ENCODE measurements at regions not wholly inside any gene's neighbourhood (a gene's known extent, or its start where the extent isn't known, plus 50 kb on each side); places are given as distances from the start of the nearest gene placed in this dataset.
A peak's percentile ranks its signal among the peaks of the same experiment; 100 is the strongest.
"Not testable (repeated sequence)": the region's sequence is repeated elsewhere in the genome, so short reads cannot be mapped to it uniquely, and the experiment has no call there.

DNA sequence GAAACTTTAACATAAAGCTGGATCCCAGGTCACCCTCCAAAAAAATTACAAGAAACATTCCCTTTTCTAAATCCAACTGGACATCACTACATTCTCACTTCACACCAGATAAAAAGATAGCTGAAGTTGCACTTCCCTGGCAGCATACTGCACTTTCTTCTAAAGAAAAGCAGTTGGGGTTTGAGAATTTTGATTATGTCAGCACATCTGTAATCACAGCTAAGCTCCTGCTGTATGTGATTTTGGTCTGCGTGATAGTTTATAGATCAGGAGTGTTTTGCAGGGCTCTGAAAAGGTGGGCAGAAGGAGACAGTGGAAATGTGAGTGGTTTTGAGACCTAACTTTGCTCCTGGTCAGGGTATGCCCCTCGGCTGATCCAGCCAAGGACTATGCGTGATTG is 199.1 kb upstream of the AKR1E2 start:
- POLR2A ChIA-PET = no interaction called here
- Mint-ChIP-seq H3K4me1 (no peaks in the 10 kb centered on the region), H3K27ac (peak overlapping the region in 1 of 10 donors; percentile 11), H3K4me3 (no peak overlapping the region), H3K9me3 (peaks cover 2 to 14% (median 4%) of the 10 kb centered on the region in 9 donors), H3K36me3 (no peaks in the 10 kb centered on the region), H3K27me3 (peaks cover 1 to 21% (median 2%) of the 10 kb centered on the region in 5 donors)
- DNase-seq = no peak
- no peak for ATAC-seq

DNA sequence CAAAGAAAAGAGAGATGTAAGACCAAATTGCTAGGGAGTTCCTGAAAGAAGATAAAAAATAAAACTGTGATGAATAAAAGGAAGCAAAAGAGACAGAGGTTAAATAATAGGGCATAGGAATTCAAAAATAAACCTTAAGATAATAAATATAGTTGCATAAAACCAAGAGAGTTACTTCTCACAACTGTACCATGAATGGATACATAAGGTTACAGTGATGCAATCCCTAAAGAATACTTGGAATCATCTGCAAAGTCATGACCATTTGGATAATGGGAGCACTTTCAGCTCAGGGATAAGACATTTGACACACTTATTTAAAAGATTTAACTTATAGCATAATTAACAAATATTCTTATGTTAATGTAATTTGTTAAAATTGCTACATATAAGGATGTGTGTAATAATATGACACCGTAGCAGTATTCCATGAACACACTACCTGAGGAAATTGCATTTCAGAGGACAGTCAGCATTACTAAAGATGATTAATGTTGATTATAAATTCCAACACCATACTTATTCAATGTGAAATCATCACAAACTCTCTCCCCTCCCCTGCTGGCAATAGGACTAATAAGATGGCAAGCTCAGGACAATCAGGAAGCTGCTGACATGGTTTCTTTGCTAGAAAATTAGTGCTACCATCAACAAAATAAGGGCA is 202.1 kb upstream of the AKR1E2 start:
- H3K4me1 Mint-ChIP-seq = no peaks in the 10 kb centered on the region
- POLR2A ChIA-PET = no interaction called here
- H3K4me3 Mint-ChIP-seq = no peak overlapping the region
- peaks cover 2 to 14% (median 4%) of the 10 kb centered on the region in 9 donors for H3K9me3 Mint-ChIP-seq
- H3K27me3 Mint-ChIP-seq = peaks cover 0 to 21% (median 11%) of the 10 kb centered on the region in 5 donors
- no peak overlapping the region for H3K27ac Mint-ChIP-seq
- ATAC-seq (no peak), DNase-seq (no peak)
- no peaks in the 10 kb centered on the region for H3K36me3 Mint-ChIP-seq

DNA sequence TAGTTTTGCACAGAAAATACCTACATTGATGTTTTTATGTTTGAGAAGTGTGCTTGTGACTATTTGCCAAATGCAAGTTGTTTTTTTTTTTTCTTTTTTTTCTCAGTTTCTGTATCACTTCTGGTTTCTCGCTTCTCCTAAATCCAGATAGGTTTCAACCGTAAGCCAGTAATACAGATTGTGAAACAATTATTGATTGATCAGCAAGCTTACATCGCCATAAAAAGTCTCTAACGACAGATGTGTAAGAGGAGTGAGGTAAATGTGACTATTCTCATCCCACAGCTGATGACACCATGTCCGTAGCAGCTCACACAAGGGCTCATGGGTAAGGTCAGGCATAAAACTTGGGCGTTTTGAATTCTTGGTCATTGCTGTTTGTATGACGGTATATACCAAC is 202.8 kb upstream of the AKR1E2 start:
- Mint-ChIP-seq H3K9me3 (peaks cover 2 to 14% (median 4%) of the 10 kb centered on the region in 9 donors), H3K27ac (no peak overlapping the region), H3K36me3 (no peaks in the 10 kb centered on the region), H3K27me3 (peaks cover 0 to 21% (median 11%) of the 10 kb centered on the region in 5 donors), H3K4me3 (no peak overlapping the region), H3K4me1 (no peaks in the 10 kb centered on the region)
- POLR2A ChIA-PET = no interaction called here
- no peak for ATAC-seq
- DNase-seq = no peak

DNA sequence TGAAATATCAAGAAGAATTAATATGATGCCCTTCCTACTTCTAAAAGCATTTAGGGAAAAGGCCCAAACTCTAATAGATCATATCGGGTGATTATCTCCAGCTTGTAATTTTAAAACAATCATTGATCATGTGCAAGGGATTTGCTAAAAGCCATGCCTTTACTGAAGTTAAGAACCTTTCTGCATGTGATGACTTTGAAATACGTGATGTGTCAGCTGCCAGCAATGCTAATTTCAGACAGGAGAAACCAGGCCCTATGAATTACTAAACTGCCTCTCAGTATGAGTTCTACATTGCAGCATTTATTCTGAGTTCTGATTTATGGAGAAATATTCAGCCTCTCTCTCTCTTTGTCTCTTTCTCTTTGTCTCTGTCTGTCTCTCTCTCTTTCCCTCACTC is 203.6 kb upstream of the AKR1E2 start:
- Mint-ChIP-seq H3K4me1 (no peaks in the 10 kb centered on the region), H3K9me3 (peaks cover 0 to 11% (median 4%) of the 10 kb centered on the region in 9 donors), H3K27me3 (peaks cover 1 to 28% (median 13%) of the 10 kb centered on the region in 5 donors), H3K27ac (no peak overlapping the region), H3K36me3 (peaks cover 0 to 4% (median 0%) of the 10 kb centered on the region in 3 donors), H3K4me3 (no peak overlapping the region)
- ATAC-seq (no peak), DNase-seq (no peak)
- POLR2A ChIA-PET = no interaction called here

DNA sequence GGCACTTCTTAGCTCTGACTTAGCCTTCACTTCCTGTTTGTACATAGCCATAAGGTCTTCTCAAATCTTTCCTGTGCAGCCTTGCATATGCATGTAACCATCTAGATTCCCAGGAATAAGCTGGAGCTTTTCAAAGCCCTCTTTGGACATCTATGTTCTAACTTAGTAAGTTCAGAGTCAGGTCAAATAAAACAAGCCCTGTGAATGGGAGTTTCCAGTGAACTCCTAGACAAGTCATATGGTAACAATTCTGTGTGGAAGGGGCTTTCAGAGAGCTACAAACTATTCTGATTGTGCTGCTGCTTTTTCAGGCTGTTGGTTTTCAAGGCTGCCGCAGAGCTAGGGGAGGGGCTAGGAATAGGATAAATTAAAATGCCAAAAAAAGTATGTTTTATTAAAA is 208.4 kb upstream of the AKR1E2 start:
- Mint-ChIP-seq H3K27me3 (peaks cover 4 to 31% (median 11%) of the 10 kb centered on the region in 5 donors), H3K27ac (no peak overlapping the region), H3K4me3 (no peak overlapping the region), H3K36me3 (peaks cover 0 to 25% (median 7%) of the 10 kb centered on the region in 3 donors), H3K9me3 (peaks cover 3 to 31% (median 13%) of the 10 kb centered on the region in 9 donors), H3K4me1 (no peaks in the 10 kb centered on the region)
- no peak for ATAC-seq
- POLR2A ChIA-PET = no interaction called here
- DNase-seq = no peak

DNA sequence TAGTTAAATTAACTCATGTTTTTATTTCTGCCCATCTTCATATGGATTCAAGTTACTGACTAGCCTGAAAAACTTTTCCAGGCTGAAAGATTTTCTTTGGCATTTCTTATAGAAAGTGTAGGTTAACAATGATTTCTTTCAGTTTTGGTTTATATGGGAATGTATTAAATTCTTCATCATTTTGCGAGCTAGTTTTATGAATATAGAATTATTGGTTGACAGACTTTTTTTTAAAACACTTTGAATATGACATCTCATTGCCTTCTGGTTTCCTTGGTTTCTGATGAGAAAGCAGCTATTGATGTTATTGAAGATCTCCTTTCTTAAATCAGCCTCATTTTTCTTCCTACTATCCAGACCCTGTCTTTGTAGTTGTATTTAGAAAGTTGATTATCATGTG is 211.0 kb upstream of the AKR1E2 start:
- DNase-seq (no peak), ATAC-seq (no peak)
- no peak overlapping the region for H3K27ac Mint-ChIP-seq
- POLR2A ChIA-PET = no interaction called here
- H3K4me3 Mint-ChIP-seq = no peak overlapping the region
- H3K4me1 Mint-ChIP-seq = no peaks in the 10 kb centered on the region
- H3K36me3 Mint-ChIP-seq = peaks cover 0 to 25% (median 7%) of the 10 kb centered on the region in 3 donors
- peaks cover 3 to 31% (median 13%) of the 10 kb centered on the region in 9 donors for H3K9me3 Mint-ChIP-seq
- peaks cover 3 to 16% (median 11%) of the 10 kb centered on the region in 5 donors for H3K27me3 Mint-ChIP-seq

DNA sequence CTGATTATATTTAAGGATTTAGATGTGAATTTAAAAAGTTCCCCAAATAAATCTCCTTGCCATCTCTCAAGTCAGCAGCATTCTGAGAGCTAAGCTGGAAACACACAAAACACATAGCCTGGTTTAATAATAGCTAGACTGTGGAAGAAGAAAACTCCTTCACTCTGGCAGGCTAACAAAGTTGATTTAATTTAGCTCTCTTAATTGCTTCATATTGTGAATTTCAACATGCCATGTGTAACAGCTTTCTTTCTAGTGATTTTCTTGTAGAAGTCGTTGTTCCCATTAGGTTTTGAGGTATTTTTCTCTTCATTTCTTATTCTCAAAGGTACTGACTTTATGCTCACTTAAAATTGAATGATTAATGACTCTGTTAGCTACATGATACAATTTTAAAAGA is 216.8 kb upstream of the AKR1E2 start:
- no peaks in the 10 kb centered on the region for H3K36me3 Mint-ChIP-seq
- H3K9me3 Mint-ChIP-seq = peaks cover 0 to 4% (median 0%) of the 10 kb centered on the region in 9 donors
- no peak for ATAC-seq
- POLR2A ChIA-PET = no interaction called here
- no peak overlapping the region for H3K4me3 Mint-ChIP-seq
- H3K27ac Mint-ChIP-seq = no peak overlapping the region
- peaks cover 0 to 6% (median 1%) of the 10 kb centered on the region in 5 donors for H3K27me3 Mint-ChIP-seq
- DNase-seq = no peak
- H3K4me1 Mint-ChIP-seq = no peaks in the 10 kb centered on the region

DNA sequence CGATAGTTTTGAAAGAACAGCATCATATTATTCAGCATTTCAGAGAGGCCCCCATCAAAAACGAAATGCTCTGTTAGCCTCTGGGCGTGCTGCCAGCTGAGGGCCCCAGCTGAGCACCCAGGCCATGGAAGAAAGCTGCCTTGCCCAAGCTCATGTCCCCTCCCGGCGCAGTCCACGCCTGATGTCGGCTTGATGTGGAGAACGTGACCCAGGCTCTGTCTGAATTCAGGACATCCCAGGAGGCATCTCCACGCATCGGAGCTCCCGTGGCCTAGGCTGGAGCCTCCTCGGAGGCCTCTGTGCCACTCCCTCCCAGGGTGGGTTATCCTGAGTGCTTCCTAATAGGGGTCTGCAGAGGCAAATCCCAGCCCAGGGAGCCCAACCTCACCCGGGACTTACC is 218.3 kb upstream of the AKR1E2 start:
- Mint-ChIP-seq H3K4me3 (no peak overlapping the region), H3K36me3 (no peaks in the 10 kb centered on the region), H3K9me3 (no peaks in the 10 kb centered on the region), H3K27me3 (peaks cover 0 to 4% (median 0%) of the 10 kb centered on the region in 5 donors), H3K4me1 (no peaks in the 10 kb centered on the region), H3K27ac (peak overlapping the region in 1 of 10 donors; percentile 71)
- POLR2A ChIA-PET = no interaction called here
- no peak for ATAC-seq
- no peak for DNase-seq

DNA sequence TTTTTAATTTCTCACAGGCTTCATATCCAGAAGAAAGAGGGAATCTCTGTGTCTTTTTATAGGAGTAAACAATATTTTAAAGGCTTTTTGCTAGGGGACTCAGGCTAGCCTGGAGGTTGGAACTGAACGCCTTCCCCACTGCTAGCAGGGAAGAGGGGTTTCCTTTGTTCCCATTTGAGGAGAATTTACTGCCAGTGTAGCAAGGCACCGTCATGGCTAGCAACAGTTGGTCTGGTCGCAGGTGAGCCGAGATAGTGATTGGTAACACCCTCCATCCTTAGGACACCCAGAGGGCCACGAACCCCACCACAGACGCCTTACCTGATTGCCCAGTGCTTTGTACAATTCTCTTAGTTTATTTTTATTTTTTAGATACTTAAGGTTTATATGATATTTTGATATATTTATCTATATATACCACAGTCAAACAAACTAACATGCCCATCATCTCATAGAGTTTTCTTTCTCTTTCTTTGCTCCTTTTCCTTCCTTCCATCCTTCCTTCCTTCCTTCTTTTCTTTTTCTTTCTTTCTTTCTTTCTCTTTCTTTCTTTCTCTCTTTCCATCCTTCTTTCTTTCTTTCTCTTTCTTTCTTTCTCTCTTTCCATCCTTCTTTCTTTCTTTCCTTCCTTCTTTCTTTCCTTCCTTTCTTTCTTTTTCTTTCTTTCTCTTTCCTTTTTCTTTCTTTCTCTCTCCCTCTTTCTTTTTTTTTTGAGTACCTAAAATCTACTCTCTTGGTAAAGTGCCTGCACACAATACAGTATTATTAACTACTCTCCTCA is 219.0 kb upstream of the AKR1E2 start:
- peak overlapping the region in 1 of 10 donors; percentile 71 for H3K27ac Mint-ChIP-seq
- ATAC-seq = no peak

DNA sequence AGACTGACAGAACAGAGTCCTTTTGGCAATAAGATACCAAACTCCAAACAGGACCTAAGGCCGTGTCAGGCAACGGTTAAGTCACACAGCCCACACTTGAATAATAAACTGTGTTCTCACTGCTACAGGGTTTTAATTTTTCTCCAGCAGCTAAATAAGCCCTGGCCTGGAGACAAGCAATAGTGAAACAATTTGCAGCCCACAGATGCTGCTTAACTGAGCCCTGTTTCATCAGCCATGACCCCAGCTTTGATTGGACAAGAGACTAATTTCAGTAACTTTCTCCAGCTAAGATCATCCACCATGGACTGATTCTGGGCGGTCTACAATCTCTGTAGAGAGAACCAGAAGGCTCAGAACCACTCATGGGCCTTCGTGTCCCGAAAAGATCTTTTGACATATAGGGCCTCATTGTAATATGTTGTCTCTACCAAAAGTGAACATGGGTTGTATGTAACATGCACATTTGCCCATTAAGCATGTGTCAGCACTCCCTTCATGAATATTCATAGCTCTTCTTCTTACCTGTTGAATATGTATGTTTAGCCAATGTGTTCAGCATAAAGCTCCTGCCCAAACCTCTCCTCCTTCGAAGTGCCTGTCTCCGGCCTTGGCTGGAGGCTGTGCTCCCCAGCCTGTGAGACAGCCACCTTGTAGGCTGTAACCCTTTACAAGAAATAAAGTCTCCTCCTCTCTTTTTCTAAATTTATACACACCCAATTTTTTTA is 223.1 kb upstream of the AKR1E2 start:
- Mint-ChIP-seq H3K4me1 (no peaks in the 10 kb centered on the region), H3K4me3 (no peak overlapping the region), H3K27ac (no peak overlapping the region), H3K27me3 (peaks cover 0 to 4% (median 0%) of the 10 kb centered on the region in 5 donors), H3K36me3 (no peaks in the 10 kb centered on the region), H3K9me3 (peaks cover 0 to 8% (median 0%) of the 10 kb centered on the region in 9 donors)
- DNase-seq (no peak), ATAC-seq (no peak)
- POLR2A ChIA-PET = no interaction called here

More for the DNA sequence above, 219.0 kb upstream of the AKR1E2 start:
- no peaks in the 10 kb centered on the region for H3K4me1 Mint-ChIP-seq
- peaks cover 0 to 2% (median 0%) of the 10 kb centered on the region in 9 donors for H3K9me3 Mint-ChIP-seq
- H3K4me3 Mint-ChIP-seq = no peak overlapping the region
- POLR2A ChIA-PET = interaction anchor here (0.7 kb wide), 1 partner anchor 206 kb away, joined by 3 read pairs; no protein-coding TSS in a partner anchor
- H3K36me3 Mint-ChIP-seq = no peaks in the 10 kb centered on the region
- DNase-seq = no peak
- peaks cover 0 to 4% (median 0%) of the 10 kb centered on the region in 5 donors for H3K27me3 Mint-ChIP-seq

DNA sequence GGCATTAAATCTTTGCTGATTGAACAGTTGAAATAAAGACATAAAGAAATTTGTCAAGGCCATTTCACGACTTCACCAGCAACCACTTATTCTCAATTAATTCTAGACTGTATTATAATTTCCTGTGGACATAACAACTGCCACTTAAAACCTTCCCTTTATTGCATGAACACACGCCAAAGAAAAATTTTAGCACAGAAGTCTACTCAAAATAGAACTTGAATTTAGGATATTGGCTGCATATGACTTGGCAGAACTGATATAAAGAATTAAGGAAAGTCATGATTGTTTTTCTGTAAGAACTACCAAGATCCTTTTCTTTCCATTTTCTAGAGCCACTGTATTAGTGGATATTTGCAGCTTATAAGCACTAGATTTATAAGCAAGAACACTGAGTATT is 226.5 kb upstream of the AKR1E2 start:
- Mint-ChIP-seq H3K27ac (no peak overlapping the region), H3K27me3 (peaks cover 0 to 10% (median 3%) of the 10 kb centered on the region in 5 donors), H3K9me3 (peaks cover 0 to 8% (median 0%) of the 10 kb centered on the region in 9 donors), H3K36me3 (no peaks in the 10 kb centered on the region), H3K4me3 (no peak overlapping the region), H3K4me1 (no peaks in the 10 kb centered on the region)
- no peak for ATAC-seq
- DNase-seq = no peak
- POLR2A ChIA-PET = no interaction called here

DNA sequence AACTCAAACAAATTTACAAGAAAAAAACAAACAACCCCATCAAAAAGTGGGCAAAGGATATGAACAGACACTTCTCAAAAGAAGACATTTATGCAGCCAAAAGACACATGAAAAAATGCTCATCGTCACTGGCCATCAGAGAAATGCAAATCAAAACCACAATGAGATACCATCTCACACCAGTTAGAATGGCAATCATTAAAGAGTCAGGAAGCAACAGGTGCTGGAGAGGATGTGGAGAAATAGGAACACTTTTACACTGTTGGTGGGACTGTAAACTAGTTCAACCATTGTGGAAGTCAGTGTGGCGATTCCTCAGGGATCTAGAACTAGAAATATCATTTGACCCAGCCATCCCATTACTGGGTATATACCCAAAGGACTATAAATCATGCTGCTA is 228.1 kb upstream of the AKR1E2 start:
- POLR2A ChIA-PET, H3K27ac Mint-ChIP-seq, H3K4me1 Mint-ChIP-seq, H3K36me3 Mint-ChIP-seq, H3K9me3 Mint-ChIP-seq, ATAC-seq, DNase-seq, H3K4me3 Mint-ChIP-seq: not testable (repeated sequence)
- H3K27me3 Mint-ChIP-seq = peaks cover 0 to 10% (median 3%) of the 10 kb centered on the region in 5 donors

DNA sequence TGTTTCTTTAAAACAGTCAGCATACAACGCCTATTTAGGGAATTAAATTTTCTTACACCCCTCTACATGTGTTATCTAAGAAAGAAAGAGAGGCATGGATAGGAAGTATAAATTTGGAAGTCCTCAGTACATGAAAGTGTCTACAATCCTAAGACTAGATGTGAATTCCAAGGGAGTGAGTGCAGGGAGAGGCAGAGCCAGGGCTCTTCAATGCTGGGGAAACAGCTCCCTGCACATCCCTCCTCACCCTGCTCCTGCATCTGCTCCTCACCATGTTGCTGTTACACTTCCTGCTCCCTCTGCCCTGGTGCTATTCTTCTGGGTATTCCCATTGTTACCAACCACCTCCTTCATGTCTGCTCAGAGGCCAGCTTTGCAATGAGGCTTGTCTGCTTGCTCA is 229.1 kb upstream of the AKR1E2 start:
- H3K4me3 Mint-ChIP-seq = no peak overlapping the region

More for the DNA sequence above, 229.1 kb upstream of the AKR1E2 start:
- Mint-ChIP-seq H3K4me1 (no peaks in the 10 kb centered on the region), H3K36me3 (no peaks in the 10 kb centered on the region), H3K9me3 (peaks cover 0 to 5% (median 0%) of the 10 kb centered on the region in 9 donors), H3K27me3 (peaks cover 0 to 10% (median 3%) of the 10 kb centered on the region in 5 donors), H3K27ac (no peak overlapping the region)
- POLR2A ChIA-PET = no interaction called here
- DNase-seq = no peak
- no peak for ATAC-seq

All from naive thymus-derived CD8-positive, alpha-beta T cell (primary cell).